Smooth muscle cell (in vitro differentiated cells): ENCODE measurements at regions not wholly inside any gene's neighbourhood (a gene's known extent, or its start where the extent isn't known, plus 50 kb on each side); places are given as distances from the start of the nearest gene placed in this dataset.

ENCODE experiments used
- DNase-seq: peaks from one replicate; lab custom pipeline; 2025; ENCODE audit not compliant: unreplicated experiment; lab: John Stamatoyannopoulos, UW
- H2AFZ ChIP-seq: fragments of 200-600 bp; sonication (generic); 2 replicates; pipeline ENCODE4 v1.6.0; 2016; ENCODE audit warnings: antibody characterized with exemption, low read depth, mild to moderate bottlenecking
- H3F3A ChIP-seq: fragments of 200-600 bp; sonication (generic); 2 replicates; pipeline ENCODE4 v1.6.0; 2017; ENCODE audit warnings: antibody characterized with exemption, low read depth
- H3K27ac ChIP-seq: fragments of 200-600 bp; sonication (generic); 2 replicates; pipeline ENCODE4 v1.5.1; 2016; ENCODE audit warnings: low read depth, mild to moderate bottlenecking
- H3K27me3 ChIP-seq: fragments of 200-600 bp; sonication (generic); 2 replicates; pipeline ENCODE4 v1.6.1; 2016; ENCODE audit warnings: low read depth, mild to moderate bottlenecking
- H3K36me3 ChIP-seq: fragments of 200-600 bp; sonication (generic); 2 replicates; pipeline ENCODE4 v1.5.1; 2016; ENCODE audit warnings: low read depth
- H3K4me1 ChIP-seq: fragments of 200-600 bp; sonication (generic); 2 replicates; pipeline ENCODE4 v1.5.1; 2016; ENCODE audit warnings: low read depth
- H3K4me2 ChIP-seq: fragments of 200-600 bp; sonication (generic); 2 replicates; pipeline ENCODE4 v1.6.0; 2016; ENCODE audit warnings: mild to moderate bottlenecking
- H3K4me3 ChIP-seq: fragments of 200-600 bp; sonication (generic); 2 replicates; pipeline ENCODE4 v1.5.1; 2016; ENCODE audit warnings: mild to moderate bottlenecking
- H3K79me2 ChIP-seq: fragments of 200-600 bp; sonication (generic); 2 replicates; pipeline ENCODE4 v1.6.0; 2016; ENCODE audit warnings: low read depth, mild to moderate bottlenecking
- H3K9ac ChIP-seq: fragments of 200-600 bp; sonication (generic); 2 replicates; pipeline ENCODE4 v1.6.0; 2016; ENCODE audit warnings: low read depth
- H3K9me3 ChIP-seq: fragments of 200-600 bp; sonication (generic); replicated peaks from 2 replicates; pipeline ENCODE4 v1.5.1; 2016; ENCODE audit warnings: low read depth
- H4K20me1 ChIP-seq: fragments of 200-600 bp; sonication (generic); 2 replicates; pipeline ENCODE4 v1.6.0; 2016; ENCODE audit warnings: low read depth
- WGBS: methylation state at CpG from one replicate; pipeline ENCODE4 v1.1.7; 2016; ENCODE audit warnings: low lambda C conversion rate; 5-methylcytosine and 5-hydroxymethylcytosine counted together
- TF ChIP-seq, protein P1 (sequence below): fragments of 200-600 bp; sonication (generic); IDR thresholded peaks from 2 replicates; pipeline ENCODE4 v1.5.1; 2017; ENCODE audit warnings: borderline replicate concordance, mild to moderate bottlenecking, antibody characterized with exemption; ENCODE audit not compliant: insufficient read depth, poor library complexity, severe bottlenecking

DNA sequence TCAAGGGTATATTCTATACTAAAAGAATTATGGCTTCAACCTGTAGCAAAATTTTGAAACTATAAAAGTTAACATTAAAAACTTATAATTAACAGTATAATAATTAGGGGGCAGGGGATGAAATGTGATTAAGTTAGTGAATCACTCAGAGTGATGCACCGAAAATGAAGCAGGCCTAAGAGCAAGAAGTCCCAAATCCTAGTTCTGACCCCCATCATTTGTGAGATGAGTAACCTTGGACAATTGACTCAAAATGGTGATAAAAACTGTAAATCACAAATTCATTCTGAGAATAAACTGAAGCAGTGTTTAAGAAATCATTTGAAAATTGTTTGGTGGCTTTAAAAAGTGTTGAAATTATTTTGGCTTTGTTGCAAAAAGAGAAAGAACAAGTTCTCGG lies 56.8 kb downstream of the KLF12 start:
- Histone ChIP-seq H3K9me3 (no peaks in the 10 kb centered on the region), H3K79me2 (peaks cover 5% of the 10 kb centered on the region), H3K36me3 (no peaks in the 10 kb centered on the region), H3K9ac (no peak overlapping the region), H2AFZ (no peak overlapping the region), H3K27ac (no peak overlapping the region), H4K20me1 (no peaks in the 10 kb centered on the region), H3F3A (no peaks in the 10 kb centered on the region), H3K4me2 (peak overlapping the region; percentile 29), H3K4me1 (peaks cover 3% of the 10 kb centered on the region), H3K4me3 (no peak overlapping the region), H3K27me3 (no peaks in the 10 kb centered on the region)
- TF ChIP-seq, protein P1, sequence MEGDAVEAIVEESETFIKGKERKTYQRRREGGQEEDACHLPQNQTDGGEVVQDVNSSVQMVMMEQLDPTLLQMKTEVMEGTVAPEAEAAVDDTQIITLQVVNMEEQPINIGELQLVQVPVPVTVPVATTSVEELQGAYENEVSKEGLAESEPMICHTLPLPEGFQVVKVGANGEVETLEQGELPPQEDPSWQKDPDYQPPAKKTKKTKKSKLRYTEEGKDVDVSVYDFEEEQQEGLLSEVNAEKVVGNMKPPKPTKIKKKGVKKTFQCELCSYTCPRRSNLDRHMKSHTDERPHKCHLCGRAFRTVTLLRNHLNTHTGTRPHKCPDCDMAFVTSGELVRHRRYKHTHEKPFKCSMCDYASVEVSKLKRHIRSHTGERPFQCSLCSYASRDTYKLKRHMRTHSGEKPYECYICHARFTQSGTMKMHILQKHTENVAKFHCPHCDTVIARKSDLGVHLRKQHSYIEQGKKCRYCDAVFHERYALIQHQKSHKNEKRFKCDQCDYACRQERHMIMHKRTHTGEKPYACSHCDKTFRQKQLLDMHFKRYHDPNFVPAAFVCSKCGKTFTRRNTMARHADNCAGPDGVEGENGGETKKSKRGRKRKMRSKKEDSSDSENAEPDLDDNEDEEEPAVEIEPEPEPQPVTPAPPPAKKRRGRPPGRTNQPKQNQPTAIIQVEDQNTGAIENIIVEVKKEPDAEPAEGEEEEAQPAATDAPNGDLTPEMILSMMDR: no peak
- no peak for DNase-seq
- 81% methylated on average over 2 of the region's 2 CpGs for WGBS

DNA sequence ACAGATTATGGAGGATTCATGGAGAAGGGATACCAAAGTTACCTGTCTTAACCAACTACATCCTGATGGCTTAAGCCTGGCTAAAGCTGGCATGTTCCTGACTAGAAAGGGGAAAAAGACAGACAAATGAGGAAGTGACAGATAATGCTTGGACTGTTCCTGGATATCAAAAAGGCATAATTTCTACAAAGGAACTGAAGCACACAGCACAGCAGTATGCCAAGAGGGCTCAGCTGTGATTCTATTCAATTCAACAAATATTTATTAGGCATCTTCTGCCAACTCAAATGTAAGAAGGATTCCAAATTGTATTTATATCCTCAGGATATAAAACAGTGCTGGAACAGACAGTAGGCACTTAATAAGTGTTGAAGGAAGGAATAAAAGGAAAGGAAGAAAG lies 59.5 kb downstream of the KLF12 start:
- Histone ChIP-seq H3K4me1 (peaks cover 3% of the 10 kb centered on the region), H3K36me3 (no peaks in the 10 kb centered on the region), H3K27me3 (no peaks in the 10 kb centered on the region), H3K4me3 (no peak overlapping the region), H3K9ac (no peak overlapping the region), H3K4me2 (no peak overlapping the region), H3F3A (no peaks in the 10 kb centered on the region), H3K9me3 (no peaks in the 10 kb centered on the region), H2AFZ (no peak overlapping the region), H3K79me2 (peaks cover 2% of the 10 kb centered on the region), H3K27ac (no peak overlapping the region), H4K20me1 (no peaks in the 10 kb centered on the region)
- TF ChIP-seq, protein P1: no peak
- no peak for DNase-seq

DNA sequence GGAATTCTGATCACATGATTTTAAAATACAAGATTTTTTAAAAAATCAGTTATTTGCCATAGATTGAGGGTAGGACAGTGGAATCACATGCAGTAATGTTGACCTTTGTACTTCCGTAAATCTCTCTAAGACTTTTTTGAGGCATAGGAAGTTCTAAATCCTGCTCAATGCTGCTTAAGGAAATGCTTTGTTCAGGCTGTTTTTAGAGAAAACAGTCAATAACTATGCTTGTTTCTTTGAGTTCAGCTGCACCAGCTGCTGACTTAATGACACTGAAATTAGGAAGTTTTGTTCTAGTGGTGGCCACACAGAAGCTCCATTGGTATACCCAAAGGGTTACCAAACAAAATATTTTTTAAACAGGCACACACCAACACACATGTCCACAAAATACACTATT lies 60.9 kb downstream of the KLF12 start:
- no peaks in the 10 kb centered on the region for H3K36me3 ChIP-seq
- WGBS: 90% methylated on average over 1 of the region's 1 CpG

GRCh38 chr13:74070513-74070912 lies 63.7 kb downstream of the KLF12 start:
- H3F3A ChIP-seq: no peaks in the 10 kb centered on the region
- no peak overlapping the region for H3K4me3 ChIP-seq
- H3K79me2 ChIP-seq: peaks cover 10% of the 10 kb centered on the region
- H3K36me3 ChIP-seq: no peaks in the 10 kb centered on the region
- H3K9me3 ChIP-seq: no peaks in the 10 kb centered on the region
- no peak overlapping the region for H2AFZ ChIP-seq
- H3K27ac ChIP-seq: no peak overlapping the region
- WGBS: 89% methylated on average over 1 of the region's 1 CpG
- TF ChIP-seq, protein P1: no peak
- H4K20me1 ChIP-seq: no peaks in the 10 kb centered on the region
- no peak overlapping the region for H3K4me2 ChIP-seq
- no peaks in the 10 kb centered on the region for H3K27me3 ChIP-seq
- no peak overlapping the region for H3K9ac ChIP-seq
- no peak for DNase-seq
- H3K4me1 ChIP-seq: peaks cover 3% of the 10 kb centered on the region

More for the DNA sequence above, 60.9 kb downstream of the KLF12 start:
- no peaks in the 10 kb centered on the region for H3K9me3 ChIP-seq
- peaks cover 2% of the 10 kb centered on the region for H3K79me2 ChIP-seq
- no peaks in the 10 kb centered on the region for H3F3A ChIP-seq
- TF ChIP-seq, protein P1: no peak
- no peak overlapping the region for H3K4me2 ChIP-seq
- no peaks in the 10 kb centered on the region for H4K20me1 ChIP-seq
- no peak for DNase-seq
- H2AFZ ChIP-seq: no peak overlapping the region
- no peak overlapping the region for H3K4me3 ChIP-seq
- no peak overlapping the region for H3K9ac ChIP-seq
- H3K4me1 ChIP-seq: peaks cover 3% of the 10 kb centered on the region
- no peak overlapping the region for H3K27ac ChIP-seq
- H3K27me3 ChIP-seq: no peaks in the 10 kb centered on the region
